Fibroblast of lung (primary cell): ENCODE measurements at regions not wholly inside any gene's neighbourhood (a gene's known extent, or its start where the extent isn't known, plus 50 kb on each side); places are given as distances from the start of the nearest gene placed in this dataset.

ENCODE experiments used
- CTCF ChIP-seq, 2 donors: IDR thresholded peaks in 1 of 2; conservative IDR thresholded peaks in 1 of 2; 1 replicate in 1 of 2; 2 replicates in 1 of 2; pipeline ENCODE4 v1.5.1; 2011 to 2012; ENCODE audit warnings: low read length in 2 of 2, control low read depth in 1 of 2, inconsistent platforms in 1 of 2, low read depth in 1 of 2, mild to moderate bottlenecking in 1 of 2
- EZH2 ChIP-seq: IDR thresholded peaks from 2 replicates; pipeline ENCODE4 v1.5.1; 2012; ENCODE audit warnings: low read length, control low read depth, mild to moderate bottlenecking; ENCODE audit errors: missing control alignments

- no peak for TF ChIP-seq CTCF (conservative IDR thresholded peaks at IDR 0.05 in 1 of 2, IDR thresholded peaks at IDR 0.05 in 1 of 2; ENCODE audit: low read depth in 1 of 2, low read length in 2 of 2)
- no peak for TF ChIP-seq EZH2
Observed at GRCh38 chr3:43159131-43159875, 53.4 kb upstream of the POMGNT2 start.
